Right renal cortex interstitium (tissue), 3 donors: ENCODE measurements at regions not wholly inside any gene's neighbourhood (a gene's known extent, or its start where the extent isn't known, plus 50 kb on each side); places are given as distances from the start of the nearest gene placed in this dataset.

ENCODE experiments used
- DNase-seq, 3 donors: peaks; one replicate each; pipeline ENCODE4 v3.0.0-alpha.2; 2013; ENCODE audit warnings: low read depth in 3 of 3, low spot score in 2 of 3

DNA sequence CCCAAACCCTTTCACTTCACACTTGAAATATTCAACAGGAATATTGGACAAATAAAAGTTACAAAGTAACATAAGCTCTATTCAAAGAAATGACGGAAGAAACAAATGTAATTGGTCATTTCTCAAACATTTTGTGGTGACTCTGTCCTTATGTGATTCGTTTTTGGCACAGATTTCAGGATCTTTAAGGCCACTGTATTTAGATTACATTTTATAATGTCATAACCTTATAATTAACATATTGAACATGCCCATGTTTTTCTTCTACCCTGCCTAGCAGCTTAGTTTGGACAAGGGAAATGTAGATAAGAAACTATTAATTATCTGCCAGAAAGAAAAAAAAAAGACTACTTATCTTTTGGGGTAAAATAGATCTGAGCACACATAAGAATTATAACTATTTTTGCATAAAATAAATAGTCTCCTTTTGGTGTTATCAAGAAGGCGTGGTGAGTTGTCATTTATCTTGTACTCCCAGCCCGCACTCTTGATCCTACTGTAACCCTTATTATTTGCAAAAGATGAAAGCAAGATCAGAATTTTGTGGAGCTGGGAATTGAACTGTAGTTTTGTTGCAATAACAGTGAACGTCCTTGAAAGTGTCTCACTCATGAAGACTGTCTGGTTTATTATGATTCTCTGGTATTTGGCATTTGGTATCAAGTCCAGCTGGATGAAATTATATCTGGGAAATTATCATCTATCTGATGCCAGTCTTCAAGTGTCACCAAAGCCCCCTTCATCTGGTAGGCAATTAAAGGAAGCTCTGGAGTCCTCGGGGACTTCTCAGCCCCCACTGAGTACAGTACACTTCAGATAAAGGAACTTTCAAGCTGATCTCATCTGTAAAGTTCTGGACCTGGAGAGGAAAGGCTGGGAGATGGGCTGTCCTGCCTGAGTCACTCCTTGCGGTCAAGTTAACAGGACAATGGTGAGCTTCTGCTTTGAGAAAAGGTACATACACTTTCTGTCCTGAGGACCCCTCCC, 175.7 kb upstream of the INHBA start:
- no peak for DNase-seq

- DNase-seq, result no peak
These were observed 174.2 kb upstream of the INHBA start for GRCh38 chr7:41877118-41877517.

DNA sequence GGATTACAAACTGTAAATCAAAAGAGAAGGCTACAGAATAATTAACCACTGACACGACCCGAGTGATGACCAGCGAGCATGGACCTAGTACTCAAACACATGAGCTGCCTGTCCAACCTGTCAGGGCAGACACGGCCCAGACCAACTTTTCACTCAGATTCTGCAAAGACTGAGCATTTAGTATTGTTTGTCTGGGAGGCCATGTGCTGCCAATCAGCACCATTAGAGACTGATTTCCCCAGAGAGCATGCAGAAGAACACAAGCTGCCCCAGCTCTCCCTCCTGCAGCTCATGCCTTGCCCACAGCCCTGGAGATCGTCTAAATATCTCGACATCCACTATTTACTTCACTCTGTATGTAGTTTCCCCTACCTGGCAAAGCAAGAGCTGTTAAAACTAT, 172.6 kb upstream of the INHBA start:
- no peak for DNase-seq

DNA sequence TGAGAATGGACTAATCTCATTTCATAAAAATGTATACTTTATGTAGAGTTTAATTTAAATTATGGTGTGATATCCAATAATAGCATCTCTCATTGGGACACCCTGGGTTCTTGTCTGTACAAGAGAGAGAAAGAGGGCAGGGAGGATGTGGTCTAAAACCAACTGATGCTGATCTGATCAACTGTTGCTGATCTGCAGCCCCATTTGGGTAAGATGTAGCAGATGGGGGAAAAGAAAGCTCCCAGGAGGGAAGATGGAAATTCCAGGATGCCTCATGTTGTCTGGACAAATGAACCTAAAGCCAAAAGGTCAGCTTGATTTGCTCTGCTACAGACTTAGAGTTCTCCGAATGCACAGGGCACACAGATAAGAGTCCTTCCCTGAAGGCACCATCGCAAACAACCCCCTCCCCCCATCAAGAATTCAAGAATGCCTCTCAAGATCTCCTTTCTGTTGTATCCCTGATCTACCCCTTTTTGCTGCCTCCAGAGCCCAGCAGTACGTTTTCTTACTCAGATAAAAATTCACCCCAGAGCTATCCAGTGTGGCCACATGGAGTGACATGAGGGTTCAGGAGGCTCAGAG, 171.4 kb upstream of the INHBA start:
- DNase-seq, result no peak

- no peak for DNase-seq
These were observed 170.9 kb upstream of the INHBA start for GRCh38 chr7:41873741-41874140.

DNA sequence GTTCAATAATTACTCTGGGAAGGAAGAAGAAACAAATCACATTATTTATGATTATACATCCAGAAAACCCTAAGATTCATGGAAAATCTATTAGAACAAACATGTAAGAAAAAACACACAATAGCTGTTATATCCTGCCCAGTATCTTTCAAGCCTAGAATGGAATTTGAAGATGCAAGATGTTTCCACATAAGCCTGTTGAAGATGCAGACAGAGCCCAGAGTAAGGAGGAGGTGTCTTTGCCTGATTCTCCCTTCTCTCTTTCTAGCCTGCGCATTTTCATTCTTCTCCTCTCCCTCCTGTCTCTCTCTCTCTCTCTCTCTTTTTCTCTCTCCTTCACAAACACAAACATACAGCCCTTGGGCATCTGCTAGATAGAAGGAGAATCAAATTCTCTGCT, 170.1 kb upstream of the INHBA start:
- no peak for DNase-seq

GRCh38 chr7:41870461-41871138, 167.7 kb upstream of the INHBA start:
- DNase-seq, result no peak

- DNase-seq, result no peak
These were observed 167.1 kb upstream of the INHBA start for GRCh38 chr7:41869997-41870396.

DNA sequence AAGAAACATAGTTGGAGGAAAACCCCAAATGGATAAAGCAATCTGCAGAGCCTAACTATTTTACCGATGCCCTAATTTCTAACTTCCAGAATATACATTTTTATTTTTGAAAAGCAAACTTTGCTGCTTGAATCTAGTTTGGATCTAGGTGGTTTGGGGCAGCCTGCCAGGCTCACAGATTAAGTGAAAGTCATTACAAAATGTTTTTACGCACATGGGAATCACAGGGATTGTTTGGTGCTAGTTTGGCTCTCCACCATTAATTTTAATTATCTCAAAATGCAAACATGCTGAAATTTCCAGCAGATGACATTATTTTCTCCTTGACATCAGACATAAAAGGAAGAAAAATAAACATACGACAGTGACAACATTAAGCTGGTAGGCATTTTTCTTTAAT, 166.7 kb upstream of the INHBA start:
- DNase-seq, result no peak

- no peak for DNase-seq
These were observed 166.2 kb upstream of the INHBA start for GRCh38 chr7:41869091-41869490.

- DNase-seq, result no peak
These were observed 164.9 kb upstream of the INHBA start for GRCh38 chr7:41867639-41868280.

DNA sequence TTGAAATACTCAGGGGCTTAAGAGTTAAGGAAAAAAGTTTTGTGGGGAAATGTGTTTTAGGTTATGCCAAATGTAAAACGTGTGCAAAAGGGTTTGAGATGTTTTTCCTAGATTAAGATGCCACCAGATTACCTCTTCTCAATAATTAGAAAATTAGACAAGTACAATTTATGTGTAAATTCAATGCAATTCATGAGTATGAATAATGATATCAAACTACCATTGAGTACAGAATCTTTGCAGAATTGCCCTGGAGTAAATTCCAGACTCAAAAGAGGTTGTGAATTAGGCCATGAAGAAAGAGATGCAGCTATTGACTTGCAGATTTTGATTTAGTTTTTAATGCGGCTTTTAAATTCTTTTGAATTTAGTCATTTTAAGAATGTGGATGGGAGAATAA, 159.4 kb upstream of the INHBA start:
- DNase-seq, result no peak

GRCh38 chr7:41861642-41862041, 158.8 kb upstream of the INHBA start:
- no peak for DNase-seq

GRCh38 chr7:41858201-41858600, 155.3 kb upstream of the INHBA start:
- DNase-seq, result no peak

DNA sequence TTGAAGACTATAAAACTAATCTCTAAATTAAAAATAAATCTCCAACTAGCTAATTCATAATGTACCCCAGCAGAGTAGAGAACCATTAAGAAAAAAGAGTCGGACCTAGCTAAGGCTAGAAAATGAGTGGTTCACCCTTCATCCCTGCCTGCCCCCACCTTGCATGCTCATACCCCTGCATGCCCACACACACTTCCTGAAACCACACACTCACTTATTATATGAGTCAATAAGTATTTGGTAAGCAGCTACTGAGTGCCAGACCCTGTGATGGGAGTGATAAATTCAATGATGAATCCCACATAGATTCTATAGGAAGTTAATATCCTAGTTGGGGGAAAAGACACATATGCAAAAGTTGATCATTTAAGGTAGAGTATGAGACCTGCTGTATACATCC, 152.9 kb upstream of the INHBA start:
- DNase-seq, result no peak

GRCh38 chr7:41847606-41848005, 144.7 kb upstream of the INHBA start:
- DNase-seq, result no peak

- no peak for DNase-seq
These were observed 144.3 kb upstream of the INHBA start for GRCh38 chr7:41847151-41847550.

GRCh38 chr7:41842956-41843355, 140.1 kb upstream of the INHBA start:
- no peak for DNase-seq

DNA sequence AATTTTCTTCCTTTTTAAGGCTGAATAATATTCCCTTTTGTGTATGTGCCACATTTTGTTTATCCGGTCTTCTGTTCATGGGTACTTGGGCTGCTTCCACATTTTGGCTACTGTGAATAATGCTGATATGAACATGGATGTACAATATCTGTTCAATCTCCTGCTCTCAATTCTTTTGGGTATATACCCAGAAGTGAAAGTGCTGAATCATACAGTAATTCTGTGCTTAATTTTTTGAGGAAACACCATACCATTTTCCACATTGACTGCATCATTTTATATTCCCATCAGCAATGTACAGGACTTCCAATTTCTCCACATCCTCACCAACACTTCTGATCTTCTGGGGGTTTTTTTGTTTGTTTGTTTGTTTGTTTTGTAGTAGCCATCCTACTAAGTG, 135.0 kb upstream of the INHBA start:
- no peak for DNase-seq

- no peak for DNase-seq
These were observed 133.2 kb upstream of the INHBA start for GRCh38 chr7:41835976-41836530.
